DMS79 (cell line): ENCODE measurements at regions not wholly inside any gene's neighbourhood (a gene's known extent, or its start where the extent isn't known, plus 50 kb on each side); places are given as distances from the start of the nearest gene placed in this dataset.
"Not testable (repeated sequence)": the region's sequence is repeated elsewhere in the genome, so short reads cannot be mapped to it uniquely, and the experiment has no call there.

ENCODE experiments used
- DNase-seq: peaks from one replicate; lab custom pipeline; 2025; lab: John Stamatoyannopoulos, UW

- no peak for DNase-seq
Measured at GRCh38 chr18:51248685-51249084, 51.2 kb upstream of the MEX3C start.

- DNase-seq: no peak
Measured at GRCh38 chr18:51250006-51250405, 52.5 kb upstream of the MEX3C start.

- no peak for DNase-seq
Measured at GRCh38 chr18:51250458-51251024, 53.1 kb upstream of the MEX3C start.

- DNase-seq: no peak
Measured at GRCh38 chr18:51251625-51252024, 54.1 kb upstream of the MEX3C start.

- no peak for DNase-seq
Measured at GRCh38 chr18:51253476-51253875, 56.0 kb upstream of the MEX3C start.

- no peak for DNase-seq
Measured at GRCh38 chr18:51255693-51256092, 58.2 kb upstream of the MEX3C start.

- DNase-seq: no peak
Measured at GRCh38 chr18:51257150-51257549, 59.7 kb upstream of the MEX3C start.

- no peak for DNase-seq
Measured at GRCh38 chr18:51260118-51260517, 62.6 kb upstream of the MEX3C start.

GRCh38 chr18:51266077-51266476, 68.6 kb upstream of the MEX3C start:
- not testable (repeated sequence) for DNase-seq

- no peak for DNase-seq
Measured at GRCh38 chr18:51266773-51267172, 69.3 kb upstream of the MEX3C start.

GRCh38 chr18:51273437-51273836, 76.0 kb upstream of the MEX3C start:
- DNase-seq: no peak

- DNase-seq: no peak
Measured at GRCh38 chr18:51275712-51276476, 78.4 kb upstream of the MEX3C start.

GRCh38 chr18:51278045-51278649, 80.7 kb upstream of the MEX3C start:
- no peak for DNase-seq

GRCh38 chr18:51279367-51279984, 82.0 kb upstream of the MEX3C start:
- DNase-seq: no peak

GRCh38 chr18:51287818-51288508, 90.5 kb upstream of the MEX3C start:
- DNase-seq: no peak

- no peak for DNase-seq
Measured at GRCh38 chr18:51288582-51288981, 91.1 kb upstream of the MEX3C start.

- no peak for DNase-seq
Measured at GRCh38 chr18:51290860-51291259, 93.4 kb upstream of the MEX3C start.

GRCh38 chr18:51300912-51301311, 103.4 kb upstream of the MEX3C start:
- DNase-seq: no peak

GRCh38 chr18:51301376-51301775, 103.9 kb upstream of the MEX3C start:
- no peak for DNase-seq

- no peak for DNase-seq
Measured at GRCh38 chr18:51316677-51317076, 119.2 kb upstream of the MEX3C start.

GRCh38 chr18:51321696-51322095, 124.2 kb upstream of the MEX3C start:
- no peak for DNase-seq

GRCh38 chr18:51323961-51324360, 126.5 kb upstream of the MEX3C start:
- DNase-seq: no peak
